ENCODE measurements at regions not wholly inside any gene's neighbourhood (a gene's known extent, or its start where the extent isn't known, plus 50 kb on each side); places are given as distances from the start of the nearest gene placed in this dataset.

DNA sequence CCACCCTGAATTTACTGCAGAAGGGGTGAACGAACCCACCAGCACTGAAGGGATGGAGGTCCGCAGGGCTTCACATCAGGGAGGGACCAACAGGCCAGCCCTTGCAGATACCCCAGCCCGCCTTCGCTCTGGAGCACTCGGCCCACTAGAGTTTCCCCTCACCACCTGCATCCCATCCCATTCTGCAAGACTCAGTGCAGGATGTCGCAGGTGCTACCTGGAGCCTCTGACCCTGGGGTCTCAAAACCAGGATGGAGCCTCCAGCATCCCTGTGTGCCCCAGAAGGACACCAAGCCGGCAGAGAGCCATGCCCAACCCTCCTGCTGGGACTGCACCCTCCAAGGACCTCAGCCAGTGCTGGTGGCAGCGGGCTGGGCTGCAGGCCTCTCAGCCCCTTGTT, 57.6 kb upstream of the ADRA2C start:
- H3K27ac Mint-ChIP-seq, result no peak overlapping the region
- no peaks in the 10 kb centered on the region for H3K36me3 Mint-ChIP-seq
- no peaks in the 10 kb centered on the region for H3K9me3 Mint-ChIP-seq
- ATAC-seq (ENCODE audit: low read depth) (no peak), DNase-seq (ENCODE audit: low spot score in 2 of 2) (no peak)
- peaks cover 3% of the 10 kb centered on the region for H3K4me1 Mint-ChIP-seq
- H3K4me3 Mint-ChIP-seq, result no peak overlapping the region
- H3K27me3 Mint-ChIP-seq, result peaks cover 14% of the 10 kb centered on the region

DNA sequence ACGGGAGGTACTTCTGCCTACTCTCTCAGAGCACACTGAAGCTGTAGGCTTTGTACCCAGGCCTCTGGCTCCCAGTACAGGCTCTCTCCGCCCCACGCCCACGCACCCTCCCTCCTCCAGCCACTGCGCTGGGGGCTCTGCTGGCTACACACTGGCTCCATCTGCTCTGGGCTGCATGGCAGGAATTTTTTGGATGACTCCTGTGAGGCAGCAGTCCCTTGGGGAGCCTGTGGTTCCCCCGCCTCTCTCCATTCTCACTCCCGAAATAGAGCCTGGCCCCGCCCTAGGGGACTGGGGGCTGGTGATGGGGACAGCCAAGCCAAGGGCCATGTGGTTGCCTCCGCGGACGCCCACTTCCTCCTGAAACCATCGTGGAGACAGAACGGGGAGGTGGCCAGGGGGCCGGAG, 58.1 kb upstream of the ADRA2C start:
- peaks cover 3% of the 10 kb centered on the region for H3K4me1 Mint-ChIP-seq
- no peaks in the 10 kb centered on the region for H3K9me3 Mint-ChIP-seq
- no peak for DNase-seq (ENCODE audit: low spot score in 2 of 2)
- no peak overlapping the region for H3K4me3 Mint-ChIP-seq
- H3K27ac Mint-ChIP-seq, result no peak overlapping the region
- no peak for ATAC-seq (ENCODE audit: low read depth)
- H3K36me3 Mint-ChIP-seq, result no peaks in the 10 kb centered on the region
- peaks cover 14% of the 10 kb centered on the region for H3K27me3 Mint-ChIP-seq

DNA sequence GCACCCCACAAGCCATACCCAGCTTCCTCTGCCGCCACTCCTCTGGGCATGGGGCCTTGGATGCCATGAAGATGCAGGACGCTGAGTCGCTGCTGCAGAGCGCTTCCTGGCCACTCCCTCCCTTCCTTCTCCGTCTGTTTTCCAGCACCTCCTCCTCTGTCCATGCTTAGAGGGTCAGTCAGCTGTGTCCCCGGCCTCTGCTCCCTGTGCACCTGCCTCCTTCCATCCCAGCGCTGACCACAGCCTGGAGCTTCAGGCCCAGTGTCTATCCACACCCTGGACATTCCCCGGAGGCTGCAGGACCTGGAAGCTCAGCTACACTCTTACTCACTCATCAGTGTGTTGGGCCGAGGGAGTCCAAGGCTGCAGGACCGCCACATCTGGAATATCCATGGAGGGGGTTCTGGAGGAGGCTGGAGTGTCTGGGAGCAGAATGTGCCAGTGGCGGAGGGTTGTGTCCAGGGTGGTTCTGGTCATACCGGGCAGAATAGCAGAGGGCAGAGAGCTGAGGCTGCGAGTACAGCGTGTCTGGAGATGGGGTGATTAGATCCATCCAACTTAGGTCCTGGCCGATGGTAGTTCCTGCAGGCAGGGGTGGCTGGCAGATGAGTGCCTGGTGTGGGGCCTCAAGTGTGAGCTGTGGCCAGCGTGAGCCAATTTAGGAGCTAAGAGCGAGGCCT, 58.6 kb upstream of the ADRA2C start:
- ATAC-seq (ENCODE audit: low read depth) (no peak), DNase-seq (ENCODE audit: low spot score in 2 of 2) (no peak)
- no peak overlapping the region for H3K4me3 Mint-ChIP-seq
- H3K27ac Mint-ChIP-seq, result no peak overlapping the region
- H3K4me1 Mint-ChIP-seq, result peaks cover 3% of the 10 kb centered on the region
- peaks cover 14% of the 10 kb centered on the region for H3K27me3 Mint-ChIP-seq
- H3K9me3 Mint-ChIP-seq, result no peaks in the 10 kb centered on the region
- no peaks in the 10 kb centered on the region for H3K36me3 Mint-ChIP-seq

DNA sequence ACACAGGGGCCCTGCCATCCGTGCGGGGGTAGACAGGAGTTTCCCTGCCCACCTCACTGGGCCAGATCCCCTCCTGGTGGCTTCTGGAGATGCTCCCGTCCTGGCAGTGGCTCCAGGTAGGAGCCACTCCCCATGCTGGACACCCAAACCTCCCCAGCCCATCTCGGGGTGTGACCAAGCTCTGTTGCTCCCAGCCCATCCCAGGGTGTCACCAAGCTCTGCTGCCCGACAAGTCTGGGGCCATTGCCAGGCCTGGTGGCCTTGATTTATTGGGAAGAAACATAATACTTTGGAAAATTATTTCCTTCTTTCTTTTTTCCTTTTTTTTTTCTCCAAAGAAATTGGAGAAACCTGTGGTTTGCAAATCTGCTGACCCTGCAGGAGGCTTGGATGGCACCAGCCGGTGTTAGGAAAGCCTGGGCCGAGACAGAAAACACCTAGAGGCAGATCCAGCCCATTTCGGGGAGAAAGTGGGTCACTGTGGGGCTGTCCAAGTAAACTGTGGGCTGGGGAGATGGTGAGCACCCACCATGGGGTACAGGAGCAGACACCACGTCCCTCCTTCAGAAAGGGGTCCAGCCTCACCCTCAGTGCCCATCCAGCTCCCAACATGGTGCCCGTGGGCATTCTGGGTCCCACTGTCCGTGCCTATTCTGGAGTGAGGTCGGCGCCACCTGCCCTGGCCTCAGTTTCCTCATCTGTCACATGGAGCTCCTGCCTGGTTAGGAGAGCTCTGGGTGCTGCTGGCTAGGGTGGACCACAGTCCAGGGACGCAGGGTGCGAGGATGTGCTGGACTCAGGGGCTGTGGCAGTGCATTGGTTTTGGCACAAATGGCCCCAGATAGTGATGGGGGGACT, 59.4 kb upstream of the ADRA2C start:
- no peak for DNase-seq (ENCODE audit: low spot score in 2 of 2)
- Mint-ChIP-seq H3K4me1 (peaks cover 3% of the 10 kb centered on the region), H3K36me3 (no peaks in the 10 kb centered on the region), H3K27me3 (peaks cover 18% of the 10 kb centered on the region), H3K9me3 (no peaks in the 10 kb centered on the region), H3K4me3 (no peak overlapping the region), H3K27ac (no peak overlapping the region)
- ATAC-seq (ENCODE audit: low read depth), result no peak

DNA sequence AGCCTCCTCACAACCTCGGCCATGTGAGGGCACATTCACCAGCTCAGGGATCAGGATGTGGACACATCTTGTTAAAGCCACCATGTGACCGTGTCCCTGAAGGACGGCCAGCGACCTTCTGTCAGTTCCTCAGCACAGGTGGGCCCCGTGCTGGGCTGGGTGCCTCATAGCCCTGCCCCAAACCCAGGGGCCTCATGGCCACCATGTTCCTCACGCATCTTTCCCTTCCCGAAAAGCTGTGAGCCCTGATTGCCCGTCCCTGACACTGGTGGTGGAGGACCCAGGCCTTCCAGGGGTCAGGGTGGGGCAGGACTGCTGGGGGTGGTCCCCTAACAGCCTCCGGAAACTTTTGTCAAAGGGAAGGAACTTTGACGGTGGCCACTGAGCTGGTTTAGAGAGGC, 60.1 kb upstream of the ADRA2C start:
- no peak overlapping the region for H3K4me3 Mint-ChIP-seq
- H3K9me3 Mint-ChIP-seq, result no peaks in the 10 kb centered on the region
- DNase-seq (ENCODE audit: low spot score in 2 of 2), result no peak
- H3K27ac Mint-ChIP-seq, result no peak overlapping the region
- H3K27me3 Mint-ChIP-seq, result peaks cover 18% of the 10 kb centered on the region
- peaks cover 3% of the 10 kb centered on the region for H3K4me1 Mint-ChIP-seq
- H3K36me3 Mint-ChIP-seq, result no peaks in the 10 kb centered on the region
- ATAC-seq (ENCODE audit: low read depth), result no peak

DNA sequence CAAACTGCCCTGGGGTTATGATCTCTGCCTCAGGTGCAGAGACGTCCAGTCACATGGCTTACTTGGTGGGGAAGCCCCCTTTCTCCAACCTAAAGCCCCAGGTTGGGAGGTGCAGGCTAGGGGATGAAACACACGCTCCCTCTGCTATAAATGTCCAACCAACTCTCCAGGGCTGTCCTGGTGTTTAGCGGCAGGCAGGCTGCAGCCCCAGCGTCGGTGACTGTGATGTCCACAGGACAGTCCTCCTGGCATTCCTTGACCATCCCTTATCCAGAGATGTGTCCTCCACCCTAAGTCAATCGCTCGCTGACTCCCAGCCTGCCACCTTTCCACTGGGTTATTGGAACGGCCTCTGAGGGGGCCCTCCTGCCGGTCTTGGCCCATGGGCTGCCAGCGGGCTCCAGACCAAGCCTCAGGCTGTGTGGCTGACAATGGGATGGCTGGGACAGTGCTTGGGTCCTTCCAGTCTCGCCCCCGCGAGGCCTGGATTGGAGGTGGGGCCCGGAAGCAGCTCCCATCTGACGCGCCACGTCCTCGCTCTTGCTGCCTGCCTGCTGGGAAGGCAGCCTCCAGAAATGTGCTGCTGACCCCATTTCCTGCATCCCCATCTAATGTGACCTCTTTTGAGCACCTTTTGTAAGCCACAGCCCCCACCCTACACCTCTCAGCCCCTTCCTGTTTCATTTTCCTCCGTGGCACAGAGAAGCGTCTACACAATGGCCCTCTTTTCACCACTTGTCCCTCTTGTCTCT, 60.8 kb upstream of the ADRA2C start:
- Mint-ChIP-seq H3K4me3 (no peak overlapping the region), H3K27me3 (peaks cover 22% of the 10 kb centered on the region), H3K9me3 (no peaks in the 10 kb centered on the region), H3K36me3 (no peaks in the 10 kb centered on the region), H3K27ac (no peak overlapping the region), H3K4me1 (peaks cover 3% of the 10 kb centered on the region)
- DNase-seq (ENCODE audit: low spot score in 2 of 2), result no peak
- no peak for ATAC-seq (ENCODE audit: low read depth)

DNA sequence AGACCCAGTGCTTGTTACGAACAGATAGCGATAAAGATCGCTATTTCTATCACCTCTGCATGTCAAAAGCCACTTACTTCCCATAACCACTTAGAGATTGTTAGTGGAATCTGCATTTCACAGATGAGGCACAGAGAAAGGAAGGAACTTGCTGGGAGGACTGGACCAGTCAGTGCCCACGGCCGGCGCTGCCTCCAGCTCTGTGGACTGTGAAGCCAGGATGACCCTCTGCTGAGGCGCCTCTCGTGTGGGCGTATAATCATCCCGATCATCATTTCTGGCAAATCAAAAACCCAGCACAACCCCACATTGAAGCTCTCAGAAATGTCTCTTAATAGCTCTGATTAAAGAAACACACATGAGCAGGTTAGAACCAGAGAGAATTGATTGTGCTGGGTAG, 61.5 kb upstream of the ADRA2C start:
- Mint-ChIP-seq H3K27me3 (peaks cover 23% of the 10 kb centered on the region), H3K27ac (no peak overlapping the region), H3K36me3 (no peaks in the 10 kb centered on the region), H3K4me1 (peaks cover 3% of the 10 kb centered on the region), H3K9me3 (no peaks in the 10 kb centered on the region), H3K4me3 (no peak overlapping the region)
- DNase-seq (ENCODE audit: low spot score in 2 of 2) (no peak), ATAC-seq (ENCODE audit: low read depth) (no peak)

DNA sequence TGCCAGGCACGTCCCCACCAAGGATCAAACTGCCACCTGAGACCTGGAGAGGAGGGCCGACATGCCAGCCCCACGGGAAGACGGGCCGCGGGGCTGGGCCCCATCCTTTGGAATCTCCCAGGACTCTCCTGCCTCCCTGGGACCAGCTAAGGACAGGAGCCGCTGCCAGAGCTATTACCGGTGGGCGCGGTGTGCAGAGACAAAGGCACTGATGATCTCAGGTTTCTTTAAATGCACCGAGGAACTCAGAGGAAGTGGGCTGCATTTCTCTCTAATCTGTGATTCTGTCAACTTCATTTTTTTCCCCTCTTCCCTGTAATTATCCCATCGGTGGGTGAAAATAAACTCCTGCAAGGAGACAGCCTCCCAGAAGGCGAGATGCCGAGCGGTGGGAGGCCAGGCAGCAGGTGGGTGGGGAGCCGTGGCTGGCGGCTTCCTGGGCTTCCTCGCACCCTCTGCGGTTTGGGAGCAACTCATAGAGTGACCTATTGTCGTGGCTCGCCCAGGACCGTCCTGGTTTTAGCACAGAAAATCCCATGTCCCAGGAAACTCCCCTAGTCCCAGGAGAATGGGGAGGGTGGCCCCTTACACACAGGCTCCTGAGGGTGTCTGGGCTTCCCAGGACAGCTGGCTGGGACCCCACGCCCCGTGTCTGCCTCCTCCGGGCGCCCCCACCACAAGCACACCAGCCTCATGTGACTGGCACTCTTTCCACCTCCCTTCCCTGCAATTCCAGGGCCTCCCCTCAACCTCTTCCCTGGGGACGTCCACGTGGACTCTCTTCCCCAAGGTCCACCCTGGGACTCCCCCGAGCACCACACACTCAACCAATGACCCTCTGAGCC, 62.3 kb upstream of the ADRA2C start:
- Mint-ChIP-seq H3K27ac (no peak overlapping the region), H3K27me3 (peaks cover 26% of the 10 kb centered on the region), H3K9me3 (no peaks in the 10 kb centered on the region), H3K4me1 (peaks cover 3% of the 10 kb centered on the region), H3K36me3 (no peaks in the 10 kb centered on the region), H3K4me3 (no peak overlapping the region)
- DNase-seq (ENCODE audit: low spot score in 2 of 2) (no peak), ATAC-seq (ENCODE audit: low read depth) (no peak)

DNA sequence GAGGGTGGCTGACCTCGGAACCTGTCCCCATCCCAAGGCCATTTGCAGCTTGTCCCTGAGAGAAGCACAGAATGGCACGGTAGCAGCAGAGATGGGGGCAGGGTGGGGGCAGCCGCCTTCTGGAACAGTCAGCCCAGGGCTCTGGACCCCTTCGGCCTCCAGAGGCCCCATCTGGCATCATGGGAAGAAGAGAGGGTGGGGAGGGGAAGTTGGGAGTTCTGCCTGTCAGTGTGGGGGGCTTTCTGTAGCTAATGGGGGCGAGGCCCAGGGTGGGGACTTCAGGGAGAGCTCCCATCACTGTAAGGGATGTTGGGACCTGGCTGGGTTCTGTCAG, 62.9 kb upstream of the ADRA2C start:
- no peak overlapping the region for H3K4me3 Mint-ChIP-seq
- H3K27me3 Mint-ChIP-seq, result peaks cover 27% of the 10 kb centered on the region
- peaks cover 3% of the 10 kb centered on the region for H3K4me1 Mint-ChIP-seq
- no peaks in the 10 kb centered on the region for H3K9me3 Mint-ChIP-seq
- DNase-seq (ENCODE audit: low spot score in 2 of 2), result no peak
- no peaks in the 10 kb centered on the region for H3K36me3 Mint-ChIP-seq
- H3K27ac Mint-ChIP-seq, result no peak overlapping the region
- no peak for ATAC-seq (ENCODE audit: low read depth)

DNA sequence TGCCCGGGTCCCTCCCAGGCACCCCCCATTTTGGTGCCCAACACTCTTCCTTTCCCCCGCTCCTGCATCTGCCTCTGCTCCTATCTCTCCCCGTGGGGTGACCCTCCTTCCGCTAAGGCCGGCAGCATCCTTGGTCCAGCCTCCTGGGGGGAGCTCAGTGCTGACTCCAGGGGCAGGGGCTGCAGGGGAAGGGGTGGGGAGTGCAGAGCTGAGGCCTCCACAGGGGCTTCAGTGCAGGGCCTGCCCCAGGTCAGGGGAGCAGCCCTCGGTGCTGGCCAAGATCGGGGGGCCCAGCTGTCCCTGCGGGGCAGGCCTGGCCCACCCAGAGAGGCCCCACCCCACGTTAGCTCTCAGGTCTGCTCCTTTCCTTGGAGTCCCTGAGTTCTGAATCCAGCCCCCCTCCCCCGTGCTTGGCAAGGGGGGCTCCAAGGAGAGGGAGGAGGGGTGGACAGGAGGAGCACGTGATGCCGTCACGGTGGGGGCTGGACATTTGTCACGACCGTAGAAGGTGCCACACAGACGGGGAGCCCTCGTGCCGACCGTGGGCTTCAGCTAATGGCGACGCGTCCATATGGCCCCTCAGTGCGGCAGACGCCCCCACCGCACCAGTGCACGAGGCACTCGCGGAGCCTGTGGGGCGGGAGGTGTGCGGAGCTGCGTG, 63.5 kb upstream of the ADRA2C start:
- Mint-ChIP-seq H3K36me3 (no peaks in the 10 kb centered on the region), H3K27ac (no peak overlapping the region), H3K27me3 (peaks cover 28% of the 10 kb centered on the region)

DNA sequence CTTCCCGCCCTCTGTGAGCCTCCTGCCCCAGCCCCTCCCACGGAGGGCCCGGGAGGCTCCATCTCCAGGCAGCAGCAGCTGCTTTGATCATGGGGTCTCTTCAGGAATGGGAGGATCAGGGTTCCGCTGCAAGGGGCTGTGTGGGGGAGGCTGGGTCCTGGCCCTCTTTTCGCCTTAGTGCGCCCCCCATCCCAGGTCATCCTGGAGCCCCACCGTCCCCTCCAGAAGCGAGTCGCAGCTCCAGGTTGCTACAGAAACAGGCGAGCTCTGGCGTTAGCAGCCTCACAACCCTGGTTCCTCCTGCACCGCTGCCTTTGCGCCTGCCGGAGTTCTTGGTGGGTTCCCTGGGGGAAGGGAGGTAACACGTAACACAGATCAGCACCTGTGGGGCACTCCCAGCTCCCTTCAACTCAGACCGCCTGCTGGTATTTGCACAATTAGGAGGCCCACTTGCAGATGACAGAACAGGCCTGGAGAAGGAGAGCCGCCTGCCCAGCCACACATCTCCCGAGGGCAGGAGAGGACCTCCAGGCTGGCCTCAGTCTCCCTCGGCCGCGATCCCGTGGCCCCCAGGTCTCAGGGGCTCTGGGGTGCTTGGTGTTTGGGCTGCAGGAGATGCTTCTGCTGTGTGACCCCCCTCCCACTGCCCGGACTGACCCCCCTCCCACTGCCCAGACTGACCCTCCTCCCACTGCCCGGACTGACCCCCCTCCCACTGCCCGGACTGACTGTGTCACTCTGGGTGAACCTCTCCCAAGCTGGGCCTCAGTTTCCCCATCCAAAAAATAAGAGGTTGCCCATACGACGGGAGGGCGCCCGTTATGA, 64.2 kb upstream of the ADRA2C start:
- H3K4me1 Mint-ChIP-seq, result no peaks in the 10 kb centered on the region
- DNase-seq (ENCODE audit: low spot score in 2 of 2), result no peak
- H3K4me3 Mint-ChIP-seq, result no peak overlapping the region
- no peak overlapping the region for H3K27ac Mint-ChIP-seq
- ATAC-seq (ENCODE audit: low read depth), result no peak
- H3K36me3 Mint-ChIP-seq, result peaks cover 6% of the 10 kb centered on the region
- H3K9me3 Mint-ChIP-seq, result peaks cover 6% of the 10 kb centered on the region
- H3K27me3 Mint-ChIP-seq, result peaks cover 31% of the 10 kb centered on the region

More for the DNA sequence above, 63.5 kb upstream of the ADRA2C start:
- ATAC-seq (ENCODE audit: low read depth) (no peak), DNase-seq (ENCODE audit: low spot score in 2 of 2) (no peak)
- Mint-ChIP-seq H3K4me1 (peaks cover 3% of the 10 kb centered on the region), H3K9me3 (no peaks in the 10 kb centered on the region), H3K4me3 (no peak overlapping the region)

DNA sequence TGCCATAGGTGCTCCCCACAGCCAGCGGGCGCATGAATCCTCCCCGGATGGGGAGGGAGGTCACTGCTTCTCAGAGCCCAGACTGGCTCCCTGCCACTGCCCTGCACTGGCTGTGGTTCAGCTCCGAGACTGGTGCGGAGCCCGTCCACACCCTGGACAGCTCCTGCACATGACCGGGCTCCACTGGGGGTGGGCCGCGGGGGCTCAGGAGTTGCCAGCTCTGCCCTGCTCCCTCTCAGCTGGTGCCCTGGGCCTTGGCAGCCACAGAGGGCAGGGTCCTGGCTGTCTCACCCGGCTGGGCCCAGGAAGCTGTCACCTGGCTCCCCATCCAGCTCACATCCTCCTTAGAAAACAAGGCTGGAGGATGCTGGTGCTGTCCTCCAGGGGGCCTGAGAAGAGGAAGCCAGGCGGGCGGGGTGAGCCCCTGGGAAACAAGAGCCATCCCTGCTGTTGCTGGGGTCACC, 64.9 kb upstream of the ADRA2C start:
- no peak for ATAC-seq (ENCODE audit: low read depth)
- Mint-ChIP-seq H3K4me1 (no peaks in the 10 kb centered on the region), H3K9me3 (peaks cover 11% of the 10 kb centered on the region), H3K27me3 (peaks cover 33% of the 10 kb centered on the region), H3K36me3 (peaks cover 8% of the 10 kb centered on the region), H3K4me3 (no peak overlapping the region), H3K27ac (no peak overlapping the region)
- DNase-seq (ENCODE audit: low spot score in 2 of 2), result no peak
